ENCODE measurements at regions not wholly inside any gene's neighbourhood (a gene's known extent, or its start where the extent isn't known, plus 50 kb on each side); places are given as distances from the start of the nearest gene placed in this dataset.

DNA sequence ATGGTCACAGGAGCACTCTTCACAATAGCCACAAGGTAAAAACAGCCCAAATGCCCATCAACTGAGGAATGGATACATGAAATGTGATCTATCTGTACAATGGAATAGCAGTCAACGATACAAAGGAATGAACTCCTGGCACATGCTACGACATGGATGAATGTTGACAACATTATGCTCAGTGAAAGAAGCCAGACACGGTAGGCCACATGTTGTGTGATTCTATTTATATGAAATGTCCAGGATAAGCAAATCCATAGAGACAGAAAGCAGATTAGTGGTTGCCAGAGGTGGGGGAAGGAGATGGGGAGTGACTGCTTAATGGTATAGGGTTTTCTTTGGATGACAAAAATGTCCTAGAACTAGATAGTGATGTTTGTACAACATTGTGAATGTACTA lies 58.7 kb upstream of the GPM6B start:
- TF ChIP-seq TCF7L2 (IDR thresholded peaks at IDR 0.05; ENCODE audit: low read depth, low read length) (no peak), POLR2AphosphoS5 (IDR thresholded peaks at IDR 0.05; ENCODE audit: low read depth, low read length) (no peak)
- TF ChIP-seq, protein P1, sequence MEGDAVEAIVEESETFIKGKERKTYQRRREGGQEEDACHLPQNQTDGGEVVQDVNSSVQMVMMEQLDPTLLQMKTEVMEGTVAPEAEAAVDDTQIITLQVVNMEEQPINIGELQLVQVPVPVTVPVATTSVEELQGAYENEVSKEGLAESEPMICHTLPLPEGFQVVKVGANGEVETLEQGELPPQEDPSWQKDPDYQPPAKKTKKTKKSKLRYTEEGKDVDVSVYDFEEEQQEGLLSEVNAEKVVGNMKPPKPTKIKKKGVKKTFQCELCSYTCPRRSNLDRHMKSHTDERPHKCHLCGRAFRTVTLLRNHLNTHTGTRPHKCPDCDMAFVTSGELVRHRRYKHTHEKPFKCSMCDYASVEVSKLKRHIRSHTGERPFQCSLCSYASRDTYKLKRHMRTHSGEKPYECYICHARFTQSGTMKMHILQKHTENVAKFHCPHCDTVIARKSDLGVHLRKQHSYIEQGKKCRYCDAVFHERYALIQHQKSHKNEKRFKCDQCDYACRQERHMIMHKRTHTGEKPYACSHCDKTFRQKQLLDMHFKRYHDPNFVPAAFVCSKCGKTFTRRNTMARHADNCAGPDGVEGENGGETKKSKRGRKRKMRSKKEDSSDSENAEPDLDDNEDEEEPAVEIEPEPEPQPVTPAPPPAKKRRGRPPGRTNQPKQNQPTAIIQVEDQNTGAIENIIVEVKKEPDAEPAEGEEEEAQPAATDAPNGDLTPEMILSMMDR (IDR thresholded peaks at IDR 0.05) = no peak
